Activated effector memory CD4-positive, alpha-beta T cell treated with Interleukin-2 at 50 U/mL for 16 hours (primary cell): ENCODE measurements at regions not wholly inside any gene's neighbourhood (a gene's known extent, or its start where the extent isn't known, plus 50 kb on each side); places are given as distances from the start of the nearest gene placed in this dataset.
"Not testable (repeated sequence)": the region's sequence is repeated elsewhere in the genome, so short reads cannot be mapped to it uniquely, and the experiment has no call there.

Experiments used
- DNase-seq: peaks from one replicate; pipeline ENCODE4 v3.0.0-alpha.2; 2020

GRCh38 chr9:29969408-29969807 lies 2396.1 kb upstream of the C9orf72 start:
- no peak for DNase-seq

- no peak for DNase-seq
Observed at GRCh38 chr9:29969856-29970647, 2396.8 kb upstream of the C9orf72 start.

GRCh38 chr9:29974197-29974596 lies 2400.9 kb upstream of the C9orf72 start:
- no peak for DNase-seq

- DNase-seq: no peak
Observed at GRCh38 chr9:29976981-29977380, 2403.7 kb upstream of the C9orf72 start.

GRCh38 chr9:29981013-29981412 lies 2403.4 kb upstream of the ACO1 start:
- no peak for DNase-seq

GRCh38 chr9:29999645-30000044 lies 2384.8 kb upstream of the ACO1 start:
- DNase-seq: no peak

- DNase-seq: no peak
Observed at GRCh38 chr9:30010691-30011090, 2373.8 kb upstream of the ACO1 start.

- no peak for DNase-seq
Observed at GRCh38 chr9:30012622-30013021, 2371.8 kb upstream of the ACO1 start.

- DNase-seq: no peak
Observed at GRCh38 chr9:30015073-30015472, 2369.4 kb upstream of the ACO1 start.

- no peak for DNase-seq
Observed at GRCh38 chr9:30020161-30020560, 2364.3 kb upstream of the ACO1 start.

- DNase-seq: no peak
Observed at GRCh38 chr9:30035761-30036160, 2348.7 kb upstream of the ACO1 start.

- no peak for DNase-seq
Observed at GRCh38 chr9:30036558-30036957, 2347.9 kb upstream of the ACO1 start.

- DNase-seq: no peak
Observed at GRCh38 chr9:30039712-30040111, 2344.7 kb upstream of the ACO1 start.

- DNase-seq: no peak
Observed at GRCh38 chr9:30048396-30048795, 2336.0 kb upstream of the ACO1 start.

- DNase-seq: no peak
Observed at GRCh38 chr9:30058463-30058862, 2326.0 kb upstream of the ACO1 start.

- no peak for DNase-seq
Observed at GRCh38 chr9:30060976-30061375, 2323.5 kb upstream of the ACO1 start.

GRCh38 chr9:30065888-30066287 lies 2318.6 kb upstream of the ACO1 start:
- DNase-seq: no peak

- DNase-seq: not testable (repeated sequence)
Observed at GRCh38 chr9:30069236-30069635, 2315.2 kb upstream of the ACO1 start.

- DNase-seq: no peak
Observed at GRCh38 chr9:30075022-30075421, 2309.4 kb upstream of the ACO1 start.

GRCh38 chr9:30075451-30076199 lies 2308.8 kb upstream of the ACO1 start:
- DNase-seq: no peak

GRCh38 chr9:30078195-30078594 lies 2306.2 kb upstream of the ACO1 start:
- no peak for DNase-seq

GRCh38 chr9:30089428-30089827 lies 2295.0 kb upstream of the ACO1 start:
- DNase-seq: no peak

- DNase-seq: no peak
Observed at GRCh38 chr9:30103647-30104394, 2280.6 kb upstream of the ACO1 start.

- DNase-seq: not testable (repeated sequence)
Observed at GRCh38 chr9:30107134-30107533, 2277.3 kb upstream of the ACO1 start.
